DMS153 treated with DMSO at 0.1 percent for 48 hours (cell line): ENCODE measurements at regions not wholly inside any gene's neighbourhood (a gene's known extent, or its start where the extent isn't known, plus 50 kb on each side); places are given as distances from the start of the nearest gene placed in this dataset.
"Not testable (repeated sequence)": the region's sequence is repeated elsewhere in the genome, so short reads cannot be mapped to it uniquely, and the experiment has no call there.

Source experiments
- DNase-seq: peaks from one replicate; lab custom pipeline; 2025; ENCODE audit not compliant: unreplicated experiment; lab: John Stamatoyannopoulos, UW

GRCh38 chr12:113727651-113728061, 238.5 kb downstream of the RBM19 start:
- DNase-seq, result no peak

GRCh38 chr12:113726254-113726819, 239.8 kb downstream of the RBM19 start:
- DNase-seq, result no peak

- no peak for DNase-seq
These were observed 240.6 kb downstream of the RBM19 start for GRCh38 chr12:113725557-113725876.

- DNase-seq, result peak; percentile 16
These were observed 241.2 kb downstream of the RBM19 start for GRCh38 chr12:113724794-113725556.

GRCh38 chr12:113723631-113724030, 242.5 kb downstream of the RBM19 start:
- no peak for DNase-seq

GRCh38 chr12:113722747-113723146, 243.4 kb downstream of the RBM19 start:
- DNase-seq, result no peak

- DNase-seq, result no peak
These were observed 245.5 kb downstream of the RBM19 start for GRCh38 chr12:113720629-113721028.

GRCh38 chr12:113719911-113720591, 246.1 kb downstream of the RBM19 start:
- no peak for DNase-seq

- DNase-seq, result no peak
These were observed 241.5 kb upstream of the LHX5 start for GRCh38 chr12:113713156-113713555.

- no peak for DNase-seq
These were observed 240.8 kb upstream of the LHX5 start for GRCh38 chr12:113712481-113712880.

- DNase-seq, result no peak
These were observed 238.5 kb upstream of the LHX5 start for GRCh38 chr12:113710216-113710615.

GRCh38 chr12:113709456-113709855, 237.8 kb upstream of the LHX5 start:
- DNase-seq, result no peak

- DNase-seq, result no peak
These were observed 231.2 kb upstream of the LHX5 start for GRCh38 chr12:113702836-113703235.

- no peak for DNase-seq
These were observed 230.6 kb upstream of the LHX5 start for GRCh38 chr12:113702276-113702675.

GRCh38 chr12:113700943-113701342, 229.3 kb upstream of the LHX5 start:
- no peak for DNase-seq

- DNase-seq, result not testable (repeated sequence)
These were observed 228.3 kb upstream of the LHX5 start for GRCh38 chr12:113699984-113700383.

GRCh38 chr12:113698510-113698858, 226.8 kb upstream of the LHX5 start:
- DNase-seq, result no peak

GRCh38 chr12:113697651-113698509, 226.2 kb upstream of the LHX5 start:
- DNase-seq, result no peak

- DNase-seq, result no peak
These were observed 225.4 kb upstream of the LHX5 start for GRCh38 chr12:113697104-113697503.

- no peak for DNase-seq
These were observed 222.0 kb upstream of the LHX5 start for GRCh38 chr12:113693693-113694092.

GRCh38 chr12:113689047-113689610, 217.5 kb upstream of the LHX5 start:
- no peak for DNase-seq
